ENCODE measurements at regions not wholly inside any gene's neighbourhood (a gene's known extent, or its start where the extent isn't known, plus 50 kb on each side); places are given as distances from the start of the nearest gene placed in this dataset.
A peak's percentile ranks its signal among the peaks of the same experiment; 100 is the strongest.

GRCh38 chr9:28648723-28649122 is 1075.4 kb upstream of the C9orf72 start:
- peak; percentile 15 for TF ChIP-seq CTCF (IDR thresholded peaks at IDR 0.05; ENCODE audit: insufficient read depth, low read length, poor library complexity, severe bottlenecking)
- H3K27me3 ChIP-seq (ENCODE audit: control insufficient read depth, insufficient read depth, low read length), result no peaks in the 10 kb centered on the region
- DNase-seq (ENCODE audit: low read depth), result no peak
- H3K4me3 ChIP-seq (ENCODE audit: low read depth, low read length), result no peak overlapping the region
- no peaks in the 10 kb centered on the region for H3K36me3 ChIP-seq (ENCODE audit: control insufficient read depth, insufficient read depth, low read length)

GRCh38 chr9:28650327-28650726 is 1077.0 kb upstream of the C9orf72 start:
- Histone ChIP-seq H3K4me3 (ENCODE audit: low read depth, low read length) (no peak overlapping the region), H3K36me3 (ENCODE audit: control insufficient read depth, insufficient read depth, low read length) (no peaks in the 10 kb centered on the region), H3K27me3 (ENCODE audit: control insufficient read depth, insufficient read depth, low read length) (no peaks in the 10 kb centered on the region)
- no peak for DNase-seq (ENCODE audit: low read depth)
- TF ChIP-seq CTCF (IDR thresholded peaks at IDR 0.05; ENCODE audit: insufficient read depth, low read length, poor library complexity, severe bottlenecking), result no peak

GRCh38 chr9:28651050-28651722 is 1077.9 kb upstream of the C9orf72 start:
- DNase-seq (ENCODE audit: low read depth), result no peak
- no peaks in the 10 kb centered on the region for H3K27me3 ChIP-seq (ENCODE audit: control insufficient read depth, insufficient read depth, low read length)
- no peak overlapping the region for H3K4me3 ChIP-seq (ENCODE audit: low read depth, low read length)
- no peak for TF ChIP-seq CTCF (IDR thresholded peaks at IDR 0.05; ENCODE audit: insufficient read depth, low read length, poor library complexity, severe bottlenecking)
- no peaks in the 10 kb centered on the region for H3K36me3 ChIP-seq (ENCODE audit: control insufficient read depth, insufficient read depth, low read length)

GRCh38 chr9:28653216-28653615 is 1079.9 kb upstream of the C9orf72 start:
- Histone ChIP-seq H3K27me3 (ENCODE audit: control insufficient read depth, insufficient read depth, low read length) (no peaks in the 10 kb centered on the region), H3K4me3 (ENCODE audit: low read depth, low read length) (no peak overlapping the region), H3K36me3 (ENCODE audit: control insufficient read depth, insufficient read depth, low read length) (no peaks in the 10 kb centered on the region)
- TF ChIP-seq CTCF (IDR thresholded peaks at IDR 0.05; ENCODE audit: insufficient read depth, low read length, poor library complexity, severe bottlenecking), result no peak
- no peak for DNase-seq (ENCODE audit: low read depth)

DNA sequence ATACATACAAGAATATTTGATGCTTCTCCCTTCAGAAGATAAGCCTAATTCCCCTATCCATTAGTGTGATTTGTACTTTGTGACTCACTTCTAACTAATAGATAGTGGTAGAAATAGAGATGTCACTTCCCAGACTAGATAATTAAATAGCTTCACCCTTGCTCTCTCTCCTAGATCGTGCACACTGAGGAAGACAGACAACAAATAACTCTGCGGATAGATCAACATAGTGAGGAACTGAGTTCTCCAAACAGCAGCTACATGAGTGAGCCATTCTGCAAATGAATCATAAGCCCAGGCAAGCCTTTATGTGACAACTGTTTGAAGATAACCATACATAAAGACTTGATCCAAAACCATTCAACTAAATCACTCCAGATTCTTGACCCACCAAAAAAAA is 1083.4 kb upstream of the C9orf72 start:
- no peaks in the 10 kb centered on the region for H3K36me3 ChIP-seq (ENCODE audit: control insufficient read depth, insufficient read depth, low read length)
- H3K27me3 ChIP-seq (ENCODE audit: control insufficient read depth, insufficient read depth, low read length), result no peaks in the 10 kb centered on the region
- no peak overlapping the region for H3K4me3 ChIP-seq (ENCODE audit: low read depth, low read length)
- no peak for TF ChIP-seq CTCF (IDR thresholded peaks at IDR 0.05; ENCODE audit: insufficient read depth, low read length, poor library complexity, severe bottlenecking)
- no peak for DNase-seq (ENCODE audit: low read depth)

GRCh38 chr9:28661853-28662252 is 1088.6 kb upstream of the C9orf72 start:
- H3K27me3 ChIP-seq (ENCODE audit: control insufficient read depth, insufficient read depth, low read length), result no peaks in the 10 kb centered on the region
- no peaks in the 10 kb centered on the region for H3K36me3 ChIP-seq (ENCODE audit: control insufficient read depth, insufficient read depth, low read length)
- no peak for DNase-seq (ENCODE audit: low read depth)
- no peak for TF ChIP-seq CTCF (IDR thresholded peaks at IDR 0.05; ENCODE audit: insufficient read depth, low read length, poor library complexity, severe bottlenecking)
- no peak overlapping the region for H3K4me3 ChIP-seq (ENCODE audit: low read depth, low read length)

Data from kidney epithelial cell (primary cell).